GM23338 (cell line): ENCODE measurements at regions not wholly inside any gene's neighbourhood (a gene's known extent, or its start where the extent isn't known, plus 50 kb on each side); places are given as distances from the start of the nearest gene placed in this dataset.

Source experiments
- CREB1 ChIP-seq: fragments of 250-450 bp; sonication (Bioruptor Pico); IDR thresholded peaks from 2 replicates; pipeline ENCODE4 v1.5.0; 2020; ENCODE audit warnings: low read depth, mild to moderate bottlenecking, moderate library complexity
- CTCF ChIP-seq, 2 experiments: fragments of 200-600 bp in 1 of 2; sonication (generic) in 1 of 2; conservative IDR thresholded peaks; 2 replicates each; pipeline versions ENCODE4 v1.5.1 to v1.6.1; 2016 to 2017; ENCODE audit warnings: antibody characterized with exemption in 2 of 2, low read depth in 2 of 2, mild to moderate bottlenecking in 2 of 2, moderate library complexity in 1 of 2
- EZH2 ChIP-seq: fragments of 200-600 bp; sonication (generic); IDR thresholded peaks from one replicate; pipeline ENCODE4 v1.8.0; 2017; ENCODE audit warnings: antibody characterized with exemption, mild to moderate bottlenecking, low read depth; ENCODE audit not compliant: unreplicated experiment
- EZH2phosphoT487 ChIP-seq: fragments of 200-600 bp; sonication (generic); IDR thresholded peaks from one replicate; pipeline ENCODE4 v1.8.1; 2018; ENCODE audit warnings: antibody characterized with exemption; ENCODE audit not compliant: unreplicated experiment
- POLR2AphosphoS5 ChIP-seq: IDR thresholded peaks from 2 replicates; pipeline ENCODE4 v1.6.1; 2016; ENCODE audit warnings: antibody characterized with exemption, low read depth
- REST ChIP-seq: IDR thresholded peaks from one replicate; pipeline ENCODE4 v1.6.1; 2018; ENCODE audit warnings: antibody characterized with exemption; ENCODE audit not compliant: unreplicated experiment
- STAT1 ChIP-seq: IDR thresholded peaks from one replicate; pipeline ENCODE4 v1.6.1; 2016; ENCODE audit warnings: antibody characterized with exemption; ENCODE audit not compliant: unreplicated experiment
- ZNF331 ChIP-seq: fragments of 250-450 bp; sonication (Bioruptor Pico); IDR thresholded peaks from 2 replicates; pipeline ENCODE4 v1.5.0; 2020; ENCODE audit warnings: low read depth, mild to moderate bottlenecking, moderate library complexity

- TF ChIP-seq CTCF (conservative IDR thresholded peaks at IDR 0.05; ENCODE audit: low read depth in 2 of 2) (no peak), POLR2AphosphoS5 (no peak), EZH2 (no peak), EZH2phosphoT487 (no peak), REST (no peak), STAT1 (no peak), CREB1 (no peak), ZNF331 (CRISPR knock-in tag) (no peak)
Measured at GRCh38 chr4:35102066-35102465, 1142.2 kb downstream of the ARAP2 start.
